HCT116 (cell line): ENCODE measurements at regions not wholly inside any gene's neighbourhood (a gene's known extent, or its start where the extent isn't known, plus 50 kb on each side); places are given as distances from the start of the nearest gene placed in this dataset.

Source experiments
- ATAC-seq: fragments of 200-7000 bp; cut with Tn5 transposase; 2 replicates; pipeline ENCODE4 v1.9.1; 2020; ENCODE audit warnings: mild to moderate bottlenecking, moderate library complexity
- BruUV-seq: library from RNA; stranded (reverse); fragments of 400-500 nt; replicated peaks from 2 replicates; lab custom pipeline; 2021; lab: Mats Ljungman, UMichigan
- CTCF ChIA-PET: fragments of 300-600 bp; sonication (Branson Sonifier 250); formaldehyde crosslinking; loops from one replicate; lab custom pipeline; 2021; ENCODE audit warnings: antibody characterized with exemption; lab: Charles Lee
- POLR2A ChIA-PET: fragments of 300-600, 350-600 bp; sonication (Branson Sonifier 250); formaldehyde crosslinking; loops from one replicate; lab custom pipeline; 2021; ENCODE audit warnings: antibody characterized with exemption; lab: Charles Lee
- RAD21 ChIA-PET, 2 experiments: fragments of 300-600 bp; sonication (Branson Sonifier 250); formaldehyde crosslinking; loops; one replicate each; lab custom pipeline; 2023; ENCODE audit warnings: low total read pairs in 2 of 2; ENCODE audit not compliant: uncharacterized antibody in 2 of 2, unreplicated experiment in 2 of 2, low non-redundant PET in 1 of 2; lab: Charles Lee
- DNase-seq: peaks from one replicate; pipeline ENCODE4 v3.0.0-alpha.2; 2010; ENCODE audit warnings: low read depth, low spot score
- H2AFZ ChIP-seq: fragments of 200-600 bp; shearing (Covaris generic), sonication (generic); 2 replicates; pipeline ENCODE4 v1.6.1; 2017; ENCODE audit warnings: low read depth, mixed run types, mixed read lengths, antibody characterized with exemption, low read length; ENCODE audit not compliant: poor library complexity, severe bottlenecking
- H3K27ac ChIP-seq: 2 replicates; pipeline ENCODE4 v1.5.1; 2012; ENCODE audit warnings: low read depth, low read length
- H3K27me3 ChIP-seq: fragments of 200-600 bp; sonication (generic); 2 replicates; pipeline ENCODE4 v1.6.1; 2016; ENCODE audit warnings: mixed run types, low read length, mixed read lengths; ENCODE audit not compliant: insufficient read depth
- H3K36me3 ChIP-seq, 2 experiments: fragments of 200-500 bp in 1 of 2; fragments of 200-600 bp in 1 of 2; sonication (Bioruptor generic) in 1 of 2; sonication (generic) in 1 of 2; 2 replicates each; pipeline versions ENCODE4 v1.5.1 to v1.6.1; 2014 to 2016; ENCODE audit warnings: low read length in 2 of 2, inconsistent platforms in 1 of 2, mixed read lengths in 1 of 2, mixed run types in 1 of 2; ENCODE audit not compliant: insufficient read depth in 2 of 2, control insufficient read depth in 1 of 2
- H3K4me1 ChIP-seq, 2 experiments: fragments of 200-600 bp in 1 of 2; sonication (generic) in 1 of 2; 2 replicates each; pipeline versions ENCODE4 v1.5.1 to v1.6.1; 2012 to 2017; ENCODE audit warnings: low read length in 2 of 2, inconsistent platforms in 1 of 2, mild to moderate bottlenecking in 1 of 2, mixed read lengths in 1 of 2, mixed run types in 1 of 2, moderate library complexity in 1 of 2; ENCODE audit not compliant: insufficient read depth in 2 of 2, control insufficient read depth in 1 of 2
- H3K4me2 ChIP-seq: fragments of 200-600 bp; sonication (generic); 2 replicates; pipeline ENCODE4 v1.6.1; 2017; ENCODE audit warnings: mixed run types, low read length, mixed read lengths
- H3K4me3 ChIP-seq, 2 experiments: fragments of 200-600 bp in 1 of 2; sonication (generic) in 1 of 2; replicated peaks in 1 of 2; 2 replicates each; pipeline ENCODE4 v1.5.1; 2011 to 2016; ENCODE audit warnings: low read length in 2 of 2, control low read depth in 1 of 2, low read depth in 1 of 2, mild to moderate bottlenecking in 1 of 2, mixed read lengths in 1 of 2, mixed run types in 1 of 2
- H3K79me2 ChIP-seq: fragments of 200-600 bp; sonication (generic); 2 replicates; pipeline ENCODE4 v1.6.1; 2017; ENCODE audit warnings: mild to moderate bottlenecking, mixed run types, low read length, moderate library complexity, mixed read lengths; ENCODE audit not compliant: insufficient read depth
- H3K9ac ChIP-seq: fragments of 200-600 bp; sonication (generic); 2 replicates; pipeline ENCODE4 v1.6.1; 2016; ENCODE audit warnings: low read length, mixed read lengths
- H3K9me2 ChIP-seq: fragments of 200-600 bp; sonication (generic), shearing (Covaris generic); 2 replicates; pipeline ENCODE4 v1.6.1; 2017; ENCODE audit warnings: mixed run types, mild to moderate bottlenecking, moderate library complexity; ENCODE audit not compliant: insufficient read depth
- H3K9me3 ChIP-seq, 2 experiments: fragments of 200-500 bp in 1 of 2; fragments of 200-600 bp in 1 of 2; sonication (Bioruptor generic) in 1 of 2; sonication (generic) in 1 of 2; 2 replicates each; pipeline ENCODE4 v1.6.1; 2014 to 2017; ENCODE audit warnings: low read length in 2 of 2, mixed read lengths in 2 of 2, inconsistent platforms in 1 of 2, low read depth in 1 of 2, mild to moderate bottlenecking in 1 of 2, mixed run types in 1 of 2, moderate library complexity in 1 of 2; ENCODE audit not compliant: control insufficient read depth in 1 of 2, insufficient read depth in 1 of 2
- H4K20me1 ChIP-seq: fragments of 200-600 bp; sonication (generic), shearing (Covaris generic); 2 replicates; pipeline ENCODE4 v1.6.1; 2017; ENCODE audit warnings: mixed run types, mild to moderate bottlenecking, moderate library complexity; ENCODE audit not compliant: insufficient read depth
- CBX3 ChIP-seq: IDR thresholded peaks from 2 replicates; pipeline ENCODE4 v1.6.1; 2012; ENCODE audit warnings: low read depth
- EZH2 ChIP-seq: fragments of 200-600 bp; sonication (generic); IDR thresholded peaks from 2 replicates; pipeline ENCODE4 v1.6.1; 2017; ENCODE audit warnings: antibody characterized with exemption, mixed run types
- EZH2phosphoT487 ChIP-seq: fragments of 200-600 bp; IDR thresholded peaks from 2 replicates; pipeline ENCODE4 v1.6.1; 2018; ENCODE audit warnings: antibody characterized with exemption, borderline replicate concordance
- FOSL1 ChIP-seq: IDR thresholded peaks from 2 replicates; pipeline ENCODE4 v1.6.1; 2012; ENCODE audit warnings: low read depth
- POLR2A ChIP-seq: IDR thresholded peaks from 2 replicates; pipeline ENCODE4 v1.7.0; 2011; ENCODE audit warnings: borderline replicate concordance; ENCODE audit not compliant: insufficient read depth, insufficient read length; ENCODE audit errors: extremely low read depth
- SRF ChIP-seq: IDR thresholded peaks from 2 replicates; pipeline ENCODE4 v1.6.1; 2012; ENCODE audit warnings: low read depth
- TCF7L2 ChIP-seq: IDR thresholded peaks from 2 replicates; pipeline ENCODE4 v1.7.0; 2011; ENCODE audit warnings: borderline replicate concordance, inconsistent platforms; ENCODE audit not compliant: insufficient read depth, insufficient read length; ENCODE audit errors: extremely low read depth
- ZFX ChIP-seq: fragments of 450-650 bp; IDR thresholded peaks from 2 replicates; pipeline ENCODE4 v1.6.1; 2017
- ZNF274 ChIP-seq: fragments of 200-500 bp; sonication (Bioruptor generic); IDR thresholded peaks from 2 replicates; pipeline ENCODE4 v1.6.1; 2014; ENCODE audit warnings: mild to moderate bottlenecking, low read depth, low read length, inconsistent platforms
- intact Hi-C: fragments of 100-400 bp; cut with micrococcal nuclease; formaldehyde crosslinking; loops from 2 replicates; pipeline ENCODE4 v1.10.0; 2022
- TF ChIP-seq, protein P1 (sequence below): IDR thresholded peaks from 2 replicates; pipeline ENCODE4 v1.6.1; 2012
- TF ChIP-seq, protein P2 (sequence below): IDR thresholded peaks from 2 replicates; pipeline ENCODE4 v1.6.1; 2012; ENCODE audit warnings: low read depth
- TF ChIP-seq, protein P3 (sequence below): IDR thresholded peaks from 2 replicates; pipeline ENCODE4 v1.6.1; 2011; ENCODE audit warnings: mild to moderate bottlenecking, low read length, moderate library complexity; ENCODE audit not compliant: insufficient replicate concordance; ENCODE audit errors: extremely low read depth

DNA sequence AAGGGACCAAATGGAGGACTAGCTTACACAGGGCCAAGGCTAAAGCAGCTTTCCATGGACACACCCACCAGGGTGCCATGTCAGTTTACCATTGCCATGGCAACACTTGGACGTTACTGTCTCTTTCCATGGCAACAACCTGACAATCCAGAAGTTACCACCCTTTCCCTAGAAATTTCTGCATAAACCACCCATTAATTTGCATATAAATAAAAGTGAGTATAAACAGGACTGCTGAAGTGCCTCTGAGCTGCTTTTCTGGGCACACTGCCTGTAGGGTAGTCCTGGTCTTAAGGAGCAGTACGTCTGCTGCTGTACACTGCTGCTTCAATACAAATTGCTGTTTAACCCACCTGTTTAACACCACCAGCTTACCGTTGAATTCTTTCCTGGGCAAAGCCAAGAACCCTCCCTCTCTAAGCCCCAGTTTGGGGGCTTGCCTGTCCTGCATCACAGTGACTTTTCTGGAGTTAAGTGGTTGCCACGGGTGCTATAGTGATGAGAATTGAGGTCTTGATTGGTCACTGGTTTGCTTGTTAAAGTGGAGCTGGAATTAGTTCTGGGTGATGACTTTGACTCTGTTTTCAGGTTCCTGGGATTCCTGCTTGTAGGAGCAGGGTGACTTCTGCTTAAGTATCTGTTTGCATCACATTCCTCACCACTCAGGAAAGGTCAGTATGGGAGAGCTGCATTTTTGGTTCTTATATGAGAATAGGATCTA lies 83.2 kb downstream of the CLDN17 start:
- Histone ChIP-seq H3K9me3 (peaks cover 4 to 45% of the 10 kb centered on the region in 2 experiments; a peak in 3 of 4 replicates), H2AFZ (no peak overlapping the region), H3K9ac (no peak overlapping the region), H4K20me1 (no peaks in the 10 kb centered on the region), H3K4me1 (no peaks in the 10 kb centered on the region), H3K27ac (no peak overlapping the region), H3K9me2 (no peaks in the 10 kb centered on the region), H3K4me2 (no peak overlapping the region), H3K79me2 (no peaks in the 10 kb centered on the region), H3K36me3 (no peaks in the 10 kb centered on the region), H3K27me3 (no peaks in the 10 kb centered on the region), H3K4me3 (no peak overlapping the region)
- ChIA-PET POLR2A (no interaction called here), CTCF (no interaction called here), RAD21 (no interaction called here)
- TF ChIP-seq FOSL1: no peak
- TF ChIP-seq, protein P1, sequence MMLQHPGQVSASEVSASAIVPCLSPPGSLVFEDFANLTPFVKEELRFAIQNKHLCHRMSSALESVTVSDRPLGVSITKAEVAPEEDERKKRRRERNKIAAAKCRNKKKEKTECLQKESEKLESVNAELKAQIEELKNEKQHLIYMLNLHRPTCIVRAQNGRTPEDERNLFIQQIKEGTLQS: no peak
- TF ChIP-seq, protein P2, sequence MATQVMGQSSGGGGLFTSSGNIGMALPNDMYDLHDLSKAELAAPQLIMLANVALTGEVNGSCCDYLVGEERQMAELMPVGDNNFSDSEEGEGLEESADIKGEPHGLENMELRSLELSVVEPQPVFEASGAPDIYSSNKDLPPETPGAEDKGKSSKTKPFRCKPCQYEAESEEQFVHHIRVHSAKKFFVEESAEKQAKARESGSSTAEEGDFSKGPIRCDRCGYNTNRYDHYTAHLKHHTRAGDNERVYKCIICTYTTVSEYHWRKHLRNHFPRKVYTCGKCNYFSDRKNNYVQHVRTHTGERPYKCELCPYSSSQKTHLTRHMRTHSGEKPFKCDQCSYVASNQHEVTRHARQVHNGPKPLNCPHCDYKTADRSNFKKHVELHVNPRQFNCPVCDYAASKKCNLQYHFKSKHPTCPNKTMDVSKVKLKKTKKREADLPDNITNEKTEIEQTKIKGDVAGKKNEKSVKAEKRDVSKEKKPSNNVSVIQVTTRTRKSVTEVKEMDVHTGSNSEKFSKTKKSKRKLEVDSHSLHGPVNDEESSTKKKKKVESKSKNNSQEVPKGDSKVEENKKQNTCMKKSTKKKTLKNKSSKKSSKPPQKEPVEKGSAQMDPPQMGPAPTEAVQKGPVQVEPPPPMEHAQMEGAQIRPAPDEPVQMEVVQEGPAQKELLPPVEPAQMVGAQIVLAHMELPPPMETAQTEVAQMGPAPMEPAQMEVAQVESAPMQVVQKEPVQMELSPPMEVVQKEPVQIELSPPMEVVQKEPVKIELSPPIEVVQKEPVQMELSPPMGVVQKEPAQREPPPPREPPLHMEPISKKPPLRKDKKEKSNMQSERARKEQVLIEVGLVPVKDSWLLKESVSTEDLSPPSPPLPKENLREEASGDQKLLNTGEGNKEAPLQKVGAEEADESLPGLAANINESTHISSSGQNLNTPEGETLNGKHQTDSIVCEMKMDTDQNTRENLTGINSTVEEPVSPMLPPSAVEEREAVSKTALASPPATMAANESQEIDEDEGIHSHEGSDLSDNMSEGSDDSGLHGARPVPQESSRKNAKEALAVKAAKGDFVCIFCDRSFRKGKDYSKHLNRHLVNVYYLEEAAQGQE: no peak
- no peak for TF ChIP-seq ZFX
- TF ChIP-seq POLR2A: no peak
- TF ChIP-seq EZH2phosphoT487: no peak
- no peak for TF ChIP-seq ZNF274
- TF ChIP-seq, protein P3, sequence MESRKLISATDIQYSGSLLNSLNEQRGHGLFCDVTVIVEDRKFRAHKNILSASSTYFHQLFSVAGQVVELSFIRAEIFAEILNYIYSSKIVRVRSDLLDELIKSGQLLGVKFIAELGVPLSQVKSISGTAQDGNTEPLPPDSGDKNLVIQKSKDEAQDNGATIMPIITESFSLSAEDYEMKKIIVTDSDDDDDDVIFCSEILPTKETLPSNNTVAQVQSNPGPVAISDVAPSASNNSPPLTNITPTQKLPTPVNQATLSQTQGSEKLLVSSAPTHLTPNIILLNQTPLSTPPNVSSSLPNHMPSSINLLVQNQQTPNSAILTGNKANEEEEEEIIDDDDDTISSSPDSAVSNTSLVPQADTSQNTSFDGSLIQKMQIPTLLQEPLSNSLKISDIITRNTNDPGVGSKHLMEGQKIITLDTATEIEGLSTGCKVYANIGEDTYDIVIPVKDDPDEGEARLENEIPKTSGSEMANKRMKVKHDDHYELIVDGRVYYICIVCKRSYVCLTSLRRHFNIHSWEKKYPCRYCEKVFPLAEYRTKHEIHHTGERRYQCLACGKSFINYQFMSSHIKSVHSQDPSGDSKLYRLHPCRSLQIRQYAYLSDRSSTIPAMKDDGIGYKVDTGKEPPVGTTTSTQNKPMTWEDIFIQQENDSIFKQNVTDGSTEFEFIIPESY: no peak
- no peak for TF ChIP-seq CBX3
- TF ChIP-seq SRF: no peak
- TF ChIP-seq EZH2: no peak
- TF ChIP-seq TCF7L2: no peak
- no peak for DNase-seq
- ATAC-seq: no peak
- BruUV-seq: no TSS peak
- intact Hi-C loops: no loop called here
